LNCAP (cell line): ENCODE measurements at regions not wholly inside any gene's neighbourhood (a gene's known extent, or its start where the extent isn't known, plus 50 kb on each side); places are given as distances from the start of the nearest gene placed in this dataset.

Experiments
- TF ChIP-seq, protein P1 (sequence below): fragments of 450-650 bp; IDR thresholded peaks from 2 replicates; pipeline ENCODE4 v1.5.1; 2017; ENCODE audit warnings: mild to moderate bottlenecking

GRCh38 chr2:34416856-34417255 lies 817.8 kb upstream of the FAM98A start:
- TF ChIP-seq, protein P1, sequence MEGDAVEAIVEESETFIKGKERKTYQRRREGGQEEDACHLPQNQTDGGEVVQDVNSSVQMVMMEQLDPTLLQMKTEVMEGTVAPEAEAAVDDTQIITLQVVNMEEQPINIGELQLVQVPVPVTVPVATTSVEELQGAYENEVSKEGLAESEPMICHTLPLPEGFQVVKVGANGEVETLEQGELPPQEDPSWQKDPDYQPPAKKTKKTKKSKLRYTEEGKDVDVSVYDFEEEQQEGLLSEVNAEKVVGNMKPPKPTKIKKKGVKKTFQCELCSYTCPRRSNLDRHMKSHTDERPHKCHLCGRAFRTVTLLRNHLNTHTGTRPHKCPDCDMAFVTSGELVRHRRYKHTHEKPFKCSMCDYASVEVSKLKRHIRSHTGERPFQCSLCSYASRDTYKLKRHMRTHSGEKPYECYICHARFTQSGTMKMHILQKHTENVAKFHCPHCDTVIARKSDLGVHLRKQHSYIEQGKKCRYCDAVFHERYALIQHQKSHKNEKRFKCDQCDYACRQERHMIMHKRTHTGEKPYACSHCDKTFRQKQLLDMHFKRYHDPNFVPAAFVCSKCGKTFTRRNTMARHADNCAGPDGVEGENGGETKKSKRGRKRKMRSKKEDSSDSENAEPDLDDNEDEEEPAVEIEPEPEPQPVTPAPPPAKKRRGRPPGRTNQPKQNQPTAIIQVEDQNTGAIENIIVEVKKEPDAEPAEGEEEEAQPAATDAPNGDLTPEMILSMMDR: no peak

- TF ChIP-seq, protein P1: no peak
Measured at GRCh38 chr2:34414856-34415255, 815.8 kb upstream of the FAM98A start.

- TF ChIP-seq, protein P1: no peak
Measured at GRCh38 chr2:34408100-34408499, 809.0 kb upstream of the FAM98A start.

DNA sequence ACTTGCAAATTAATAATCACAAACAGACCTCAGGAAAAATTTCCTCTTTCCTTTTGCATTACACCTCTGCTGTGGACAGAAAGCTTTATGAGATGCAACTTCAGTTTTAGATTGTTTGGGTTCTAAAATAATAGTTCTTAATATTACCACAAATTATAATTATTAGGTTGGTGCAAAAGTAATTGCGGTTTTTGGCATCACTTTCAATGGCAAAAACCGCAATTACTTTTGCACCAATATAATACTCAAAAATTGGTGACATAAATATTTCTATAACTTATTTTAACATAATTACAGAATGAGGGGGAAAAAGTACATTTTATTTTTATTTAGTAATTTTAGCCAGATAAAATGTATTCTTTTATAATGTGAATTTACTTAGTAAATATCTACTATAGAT lies 804.4 kb upstream of the FAM98A start:
- TF ChIP-seq, protein P1: no peak

DNA sequence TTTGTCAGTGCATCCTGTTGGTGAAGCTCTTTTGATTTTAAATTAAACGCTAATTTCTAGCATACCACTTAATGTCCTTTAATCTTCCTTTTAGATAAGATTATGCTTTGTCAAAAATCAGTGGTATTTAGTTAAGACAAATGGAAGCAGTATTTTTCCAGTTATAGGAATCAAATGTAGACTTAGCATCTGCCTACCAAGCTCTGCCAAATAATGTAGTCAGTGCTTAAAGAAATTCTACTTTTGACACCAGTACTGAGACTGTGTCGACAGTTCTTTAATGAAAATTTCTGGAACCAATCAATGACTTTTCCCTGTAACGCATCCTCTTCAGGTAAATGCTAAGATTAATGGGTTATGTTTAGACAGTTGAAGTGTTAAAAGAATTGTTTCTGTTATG lies 803.3 kb upstream of the FAM98A start:
- TF ChIP-seq, protein P1: no peak

DNA sequence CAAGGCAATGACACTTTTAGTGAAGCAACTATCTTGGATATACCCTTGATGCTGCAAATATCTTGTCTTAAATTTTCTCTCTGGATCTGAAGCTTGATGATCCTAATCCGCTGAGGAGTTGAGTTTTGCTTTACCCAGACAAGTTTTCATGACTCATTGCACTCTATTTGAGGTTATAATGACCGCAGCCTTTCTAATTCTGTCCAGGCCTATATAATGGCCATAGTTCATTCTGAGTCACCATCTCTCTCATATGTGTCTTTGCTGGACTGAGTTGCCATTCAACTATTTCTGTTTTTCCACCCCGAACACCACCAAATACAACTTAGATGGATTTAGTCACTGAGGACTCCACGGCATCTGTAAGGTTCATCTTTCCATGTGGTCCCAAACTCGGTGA lies 802.1 kb upstream of the FAM98A start:
- TF ChIP-seq, protein P1: no peak

DNA sequence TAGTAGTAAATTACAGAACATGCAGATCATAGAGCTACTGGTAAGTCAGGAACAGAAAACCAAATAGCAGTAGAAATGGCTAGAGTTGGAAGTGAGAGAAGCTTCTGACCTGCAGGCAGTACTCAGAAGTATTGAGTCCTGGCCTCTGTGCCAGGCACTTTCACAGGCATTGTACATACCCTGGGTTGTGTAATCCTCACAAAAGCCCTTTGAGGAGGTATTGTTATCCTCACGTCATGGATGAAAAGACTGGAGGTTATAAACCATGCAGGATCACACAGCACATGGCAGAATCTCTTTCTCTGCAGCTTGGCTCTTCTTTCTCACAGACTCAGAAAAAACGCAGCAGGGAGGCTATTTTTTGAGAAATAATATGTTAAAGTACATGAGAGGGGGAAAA lies 789.3 kb upstream of the FAM98A start:
- TF ChIP-seq, protein P1: no peak

DNA sequence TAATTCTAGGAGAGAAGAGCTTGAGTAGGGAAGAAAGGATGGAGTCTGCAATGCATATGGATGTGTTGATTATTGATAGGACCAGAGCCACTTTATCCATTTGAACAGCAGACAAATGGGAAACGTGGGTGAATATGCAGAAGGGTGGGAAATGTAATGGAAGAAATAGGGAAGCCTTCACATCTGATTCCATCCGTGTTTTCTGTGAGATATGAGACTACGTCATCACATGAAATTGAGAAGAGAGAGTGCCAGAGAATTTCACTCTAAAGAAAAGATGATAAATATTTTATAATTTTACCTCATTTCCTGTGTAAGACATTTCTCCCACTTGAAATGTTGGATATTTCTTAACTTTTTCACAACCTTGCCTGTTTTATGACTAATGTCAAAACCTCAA lies 788.4 kb upstream of the FAM98A start:
- TF ChIP-seq, protein P1: no peak
